ENCODE measurements at regions not wholly inside any gene's neighbourhood (a gene's known extent, or its start where the extent isn't known, plus 50 kb on each side); places are given as distances from the start of the nearest gene placed in this dataset.

DNA sequence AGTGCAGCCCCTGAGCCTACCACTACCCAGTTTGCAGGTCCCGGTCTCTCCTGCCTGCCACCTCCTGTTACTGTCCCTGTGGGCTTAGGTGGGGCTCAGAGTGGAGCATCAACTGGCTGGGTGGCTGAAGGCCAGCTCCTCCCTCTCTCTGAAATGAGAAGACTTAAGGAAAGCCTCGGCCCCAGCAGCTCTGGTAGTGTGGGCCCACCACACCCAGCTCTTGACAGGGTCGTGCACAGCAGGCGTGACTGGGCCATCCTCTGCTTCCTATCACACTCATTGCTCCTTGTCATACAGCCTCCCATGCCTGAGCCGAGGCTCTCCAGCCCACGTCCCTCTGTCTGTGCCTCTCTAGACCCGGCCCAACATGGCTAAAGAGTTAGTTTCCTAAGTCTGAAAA is 142.7 kb upstream of the LINGO1 start:
- intact Hi-C loops (cut with DNase I), result no loop called here
- Histone ChIP-seq H3K9me3 (no peaks in the 10 kb centered on the region), H3K36me3 (no peaks in the 10 kb centered on the region), H3K4me3 (no peak overlapping the region), H3K27ac (no peak overlapping the region), H3K4me1 (no peaks in the 10 kb centered on the region), H3K27me3 (no peaks in the 10 kb centered on the region)
- ATAC-seq (no peak), DNase-seq (no peak)
- TF ChIP-seq, protein P1, sequence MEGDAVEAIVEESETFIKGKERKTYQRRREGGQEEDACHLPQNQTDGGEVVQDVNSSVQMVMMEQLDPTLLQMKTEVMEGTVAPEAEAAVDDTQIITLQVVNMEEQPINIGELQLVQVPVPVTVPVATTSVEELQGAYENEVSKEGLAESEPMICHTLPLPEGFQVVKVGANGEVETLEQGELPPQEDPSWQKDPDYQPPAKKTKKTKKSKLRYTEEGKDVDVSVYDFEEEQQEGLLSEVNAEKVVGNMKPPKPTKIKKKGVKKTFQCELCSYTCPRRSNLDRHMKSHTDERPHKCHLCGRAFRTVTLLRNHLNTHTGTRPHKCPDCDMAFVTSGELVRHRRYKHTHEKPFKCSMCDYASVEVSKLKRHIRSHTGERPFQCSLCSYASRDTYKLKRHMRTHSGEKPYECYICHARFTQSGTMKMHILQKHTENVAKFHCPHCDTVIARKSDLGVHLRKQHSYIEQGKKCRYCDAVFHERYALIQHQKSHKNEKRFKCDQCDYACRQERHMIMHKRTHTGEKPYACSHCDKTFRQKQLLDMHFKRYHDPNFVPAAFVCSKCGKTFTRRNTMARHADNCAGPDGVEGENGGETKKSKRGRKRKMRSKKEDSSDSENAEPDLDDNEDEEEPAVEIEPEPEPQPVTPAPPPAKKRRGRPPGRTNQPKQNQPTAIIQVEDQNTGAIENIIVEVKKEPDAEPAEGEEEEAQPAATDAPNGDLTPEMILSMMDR (IDR thresholded peaks at IDR 0.05), result no peak

DNA sequence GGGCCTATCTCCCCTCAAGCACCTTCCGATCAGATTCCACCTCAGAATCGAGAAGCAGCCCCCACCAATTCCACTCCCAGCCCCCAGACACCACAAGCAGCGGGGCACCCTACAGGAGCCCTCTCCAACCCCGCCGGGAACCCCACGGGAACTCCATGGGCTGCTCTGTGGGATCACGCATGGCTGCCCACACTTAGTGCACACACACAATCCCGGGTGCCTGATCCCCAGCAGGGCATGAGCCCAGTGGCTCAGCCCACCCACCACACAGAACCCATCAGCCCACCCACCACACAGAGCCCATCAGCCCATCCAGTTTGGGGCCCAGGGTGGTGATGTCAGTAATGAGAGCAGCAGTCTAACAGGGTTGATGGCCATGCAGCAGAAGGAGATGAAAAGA is 141.6 kb upstream of the LINGO1 start:
- Histone ChIP-seq H3K9me3 (no peaks in the 10 kb centered on the region), H3K36me3 (no peaks in the 10 kb centered on the region), H3K4me3 (no peak overlapping the region), H3K4me1 (no peaks in the 10 kb centered on the region), H3K27ac (no peak overlapping the region), H3K27me3 (no peaks in the 10 kb centered on the region)
- no peak for ATAC-seq
- TF ChIP-seq, protein P1 (IDR thresholded peaks at IDR 0.05), result no peak
- no peak for DNase-seq
- intact Hi-C loops (cut with DNase I), result no loop called here

DNA sequence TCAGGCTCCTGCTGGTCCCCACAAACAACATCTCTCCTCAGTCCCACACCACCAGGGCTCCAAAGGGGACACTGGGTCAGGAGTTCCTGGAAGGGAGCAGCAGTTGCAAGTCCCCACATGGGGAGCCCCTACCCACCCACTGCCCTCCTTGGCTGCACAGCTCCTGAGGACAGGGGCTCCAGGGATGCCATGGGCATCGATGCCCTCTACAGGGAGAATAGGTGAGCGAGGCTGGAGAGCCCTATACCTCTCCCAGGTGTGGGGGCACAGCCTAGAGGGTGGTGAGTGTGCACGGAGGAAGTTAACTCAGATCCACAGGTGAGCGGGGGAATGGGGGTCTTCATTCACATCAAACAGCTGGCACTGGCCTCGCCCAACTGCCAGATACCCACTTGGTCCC is 141.2 kb upstream of the LINGO1 start:
- no peak for DNase-seq
- TF ChIP-seq, protein P1 (IDR thresholded peaks at IDR 0.05), result no peak

DNA sequence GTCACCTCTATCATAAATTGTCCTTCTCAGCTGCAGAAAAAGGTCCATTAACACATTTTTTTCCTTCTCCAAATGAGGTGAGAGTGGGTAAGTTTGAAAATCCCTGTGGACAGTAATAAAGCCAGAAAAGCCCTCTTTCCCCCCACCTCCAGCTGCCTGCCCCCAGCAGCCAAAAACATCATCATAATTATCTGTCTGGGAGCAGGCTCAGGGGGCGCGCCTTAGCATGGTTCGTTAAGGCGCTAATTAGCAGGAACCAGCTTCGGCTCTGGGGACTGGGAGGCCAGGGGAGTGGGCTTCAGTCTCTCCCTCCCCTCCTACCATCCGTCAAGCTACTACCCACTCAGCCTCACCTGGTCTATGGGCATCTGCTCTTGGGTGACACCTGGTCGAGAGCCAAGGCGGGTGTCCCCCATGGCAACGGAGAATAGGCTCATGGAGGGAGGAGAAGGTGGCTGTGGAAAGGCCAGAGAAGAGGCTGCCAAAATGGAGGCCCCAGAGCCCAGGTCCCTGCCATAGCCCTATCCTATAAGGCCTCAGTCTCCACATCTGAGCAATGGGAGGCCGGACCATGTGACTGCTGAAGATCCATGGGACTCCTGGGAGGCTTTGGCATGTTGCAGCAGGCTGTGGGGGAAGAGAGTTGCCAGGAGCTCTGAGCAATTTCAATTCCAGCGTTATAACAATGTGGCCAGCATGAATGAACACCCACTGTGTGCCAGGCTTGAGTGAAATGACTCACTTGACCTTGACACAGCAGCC is 140.1 kb upstream of the LINGO1 start:
- H3K36me3 ChIP-seq, result no peaks in the 10 kb centered on the region
- no peaks in the 10 kb centered on the region for H3K9me3 ChIP-seq
- H3K4me1 ChIP-seq, result no peaks in the 10 kb centered on the region
- H3K27ac ChIP-seq, result no peak overlapping the region
- DNase-seq, result no peak
- intact Hi-C loops (cut with DNase I), result no loop called here
- no peak overlapping the region for H3K4me3 ChIP-seq
- ATAC-seq, result no peak
- TF ChIP-seq, protein P1 (IDR thresholded peaks at IDR 0.05), result no peak
- H3K27me3 ChIP-seq, result no peaks in the 10 kb centered on the region

More for the DNA sequence above, 141.2 kb upstream of the LINGO1 start:
- H3K36me3 ChIP-seq, result no peaks in the 10 kb centered on the region
- ATAC-seq, result no peak
- H3K4me1 ChIP-seq, result no peaks in the 10 kb centered on the region
- no peaks in the 10 kb centered on the region for H3K9me3 ChIP-seq
- intact Hi-C loops (cut with DNase I), result no loop called here
- H3K4me3 ChIP-seq, result no peak overlapping the region
- no peak overlapping the region for H3K27ac ChIP-seq
- no peaks in the 10 kb centered on the region for H3K27me3 ChIP-seq

DNA sequence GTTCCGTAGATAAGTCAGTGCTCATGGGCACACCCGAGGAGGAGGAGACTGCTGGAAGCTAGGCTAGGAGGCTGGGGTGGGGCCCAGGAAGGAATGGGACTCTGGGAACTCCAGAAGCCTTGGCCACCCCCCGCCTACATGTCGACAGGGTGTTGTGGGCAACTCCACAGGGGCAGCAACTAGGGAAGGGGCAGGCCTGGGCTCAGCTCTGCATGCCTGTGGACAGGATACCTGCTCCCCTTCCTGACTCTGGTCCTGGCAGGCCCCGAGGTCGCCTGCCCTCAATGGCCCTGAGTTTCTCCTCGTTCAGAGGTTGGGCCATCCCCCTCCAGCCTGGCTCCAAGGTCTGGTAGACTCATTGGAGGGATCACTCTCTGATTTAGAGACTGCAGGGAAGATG is 138.9 kb upstream of the LINGO1 start:
- H3K27me3 ChIP-seq, result no peaks in the 10 kb centered on the region
- no peak overlapping the region for H3K4me3 ChIP-seq
- intact Hi-C loops (cut with DNase I), result no loop called here
- no peaks in the 10 kb centered on the region for H3K9me3 ChIP-seq
- H3K27ac ChIP-seq, result no peak overlapping the region
- TF ChIP-seq, protein P1 (IDR thresholded peaks at IDR 0.05), result no peak
- no peaks in the 10 kb centered on the region for H3K36me3 ChIP-seq
- no peak for ATAC-seq
- H3K4me1 ChIP-seq, result no peaks in the 10 kb centered on the region
- DNase-seq, result no peak

DNA sequence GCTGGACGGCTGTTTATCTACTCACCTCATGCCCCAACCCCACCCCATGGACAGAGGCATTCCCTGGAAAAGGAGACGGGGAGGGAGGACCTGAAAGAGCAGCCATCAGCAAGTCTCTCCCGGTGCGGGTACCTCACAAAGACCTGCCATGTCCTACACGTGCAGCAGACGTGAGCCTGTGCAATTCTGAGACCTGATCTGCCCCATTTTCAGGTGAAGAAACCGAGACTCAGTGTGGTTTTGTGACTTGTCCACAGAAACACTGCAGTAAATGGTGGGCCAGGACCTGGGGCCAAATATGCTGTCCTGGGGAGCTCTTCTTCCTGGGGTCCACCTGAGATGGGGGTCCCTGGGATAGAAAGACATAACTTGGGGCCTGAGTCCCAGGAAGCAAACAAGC is 137.0 kb upstream of the LINGO1 start:
- intact Hi-C loops (cut with DNase I), result no loop called here
- peaks cover 11% of the 10 kb centered on the region for H3K27me3 ChIP-seq
- H3K36me3 ChIP-seq, result no peaks in the 10 kb centered on the region
- H3K27ac ChIP-seq, result no peak overlapping the region
- H3K9me3 ChIP-seq, result no peaks in the 10 kb centered on the region
- no peaks in the 10 kb centered on the region for H3K4me1 ChIP-seq
- ATAC-seq (no peak), DNase-seq (no peak)
- H3K4me3 ChIP-seq, result no peak overlapping the region
- TF ChIP-seq, protein P1 (IDR thresholded peaks at IDR 0.05), result no peak
